H1 (cell line): ENCODE measurements at regions not wholly inside any gene's neighbourhood (a gene's known extent, or its start where the extent isn't known, plus 50 kb on each side); places are given as distances from the start of the nearest gene placed in this dataset.

Source experiments
- CTCF ChIA-PET: fragments of 300-600 bp; sonication (Branson Sonifier 250); formaldehyde crosslinking; loops from one replicate; lab custom pipeline; 2021; ENCODE audit not compliant: partially characterized antibody; lab: Charles Lee
- POLR2A ChIA-PET: fragments of 300-600 bp; sonication (Branson Sonifier 250); formaldehyde crosslinking; loops from one replicate; lab custom pipeline; 2021; ENCODE audit warnings: inconsistent platforms; ENCODE audit not compliant: partially characterized antibody; lab: Charles Lee
- DNase-seq, 2 experiments: peaks; one replicate each; pipeline versions ENCODE4 v3.0.0 to v3.0.0-alpha.2; 2010 to 2022; ENCODE audit warnings: low spot score in 2 of 2, low read depth in 1 of 2, mixed read lengths in 1 of 2
- FAIRE-seq: peaks from 2 replicates; lab custom pipeline; 2011; peaks lifted over from hg19 to GRCh38; lab: Jason Lieb, UNC
- H2AFZ ChIP-seq: 2 replicates; pipeline ENCODE4 v1.8.1; 2012; ENCODE audit warnings: low read length, inconsistent platforms
- H2AK5ac ChIP-seq: 2 replicates; pipeline ENCODE4 v1.6.1; 2013; ENCODE audit warnings: low read depth, low read length
- H2BK120ac ChIP-seq: replicated peaks from 2 replicates; pipeline ENCODE3; 2013; ENCODE audit warnings: low read depth, low read length, inconsistent platforms
- H2BK12ac ChIP-seq: 2 replicates; pipeline ENCODE4 v1.6.1; 2013; ENCODE audit warnings: low read depth, low read length
- H2BK15ac ChIP-seq: 2 replicates; pipeline ENCODE4 v1.6.1; 2013; ENCODE audit warnings: low read length
- H2BK20ac ChIP-seq: 2 replicates; pipeline ENCODE4 v1.6.1; 2013; ENCODE audit warnings: low read length
- H2BK5ac ChIP-seq: 2 replicates; pipeline ENCODE4 v1.6.1; 2013; ENCODE audit warnings: low read depth, low read length
- H3K14ac ChIP-seq: 2 replicates; pipeline ENCODE4 v1.6.1; 2013; ENCODE audit warnings: inconsistent platforms; ENCODE audit not compliant: insufficient read length
- H3K18ac ChIP-seq: 2 replicates; pipeline ENCODE4 v1.6.1; 2013; ENCODE audit warnings: low read length; ENCODE audit errors: extremely low read depth
- H3K23ac ChIP-seq: 2 replicates; pipeline ENCODE4 v1.6.1; 2013; ENCODE audit warnings: inconsistent platforms; ENCODE audit not compliant: insufficient read length
- H3K23me2 ChIP-seq: 2 replicates; pipeline ENCODE4 v1.6.1; 2013; ENCODE audit warnings: low read depth, low read length
- H3K27ac ChIP-seq: 2 replicates; pipeline ENCODE4 v1.6.1; 2011; ENCODE audit warnings: low read depth, low read length, inconsistent platforms
- H3K27me3 ChIP-seq, 4 experiments: replicated peaks in 1 of 4; 1 replicate in 1 of 4; 2 replicates in 3 of 4; pipeline versions ENCODE4 v1.6.1 to v1.8.1; 2011 to 2013; ENCODE audit warnings: low read length in 3 of 4, mild to moderate bottlenecking in 3 of 4, inconsistent platforms in 2 of 4, mixed read lengths in 2 of 4, moderate library complexity in 1 of 4; ENCODE audit not compliant: control insufficient read depth in 3 of 4, insufficient read depth in 3 of 4; ENCODE audit errors: extremely low read depth in 1 of 4
- H3K36me3 ChIP-seq, 4 experiments: 2 replicates each; pipeline versions ENCODE4 v1.6.1 to v1.8.1; 2011 to 2013; ENCODE audit warnings: mild to moderate bottlenecking in 4 of 4, low read length in 3 of 4, moderate library complexity in 2 of 4, control low read depth in 1 of 4, inconsistent platforms in 1 of 4; ENCODE audit not compliant: insufficient read depth in 4 of 4, control insufficient read depth in 2 of 4
- H3K4ac ChIP-seq: replicated peaks from 2 replicates; pipeline ENCODE3; 2013; ENCODE audit warnings: low read length, low read depth, mixed read lengths, inconsistent platforms; ENCODE audit not compliant: insufficient read length
- H3K4me1 ChIP-seq, 4 experiments: replicated peaks in 1 of 4; 1 replicate in 1 of 4; 2 replicates in 3 of 4; pipeline versions ENCODE4 v1.6.1 to v1.8.1; 2011 to 2013; ENCODE audit warnings: low read length in 3 of 4, inconsistent platforms in 2 of 4, mixed read lengths in 1 of 4; ENCODE audit not compliant: insufficient read depth in 4 of 4, control insufficient read depth in 3 of 4
- H3K4me2 ChIP-seq, 2 experiments: 2 replicates each; pipeline versions ENCODE4 v1.6.1 to v1.8.1; 2011 to 2013; ENCODE audit warnings: low read depth in 2 of 2, low read length in 2 of 2, control low read depth in 1 of 2, inconsistent platforms in 1 of 2, mild to moderate bottlenecking in 1 of 2; ENCODE audit not compliant: insufficient read depth in 1 of 2
- H3K4me3 ChIP-seq, 4 experiments: fragments of 200-600, 300-600 bp in 1 of 4; sonication (generic), shearing (Covaris generic), sonication (Bioruptor Twin) in 1 of 4; 2 replicates each; pipeline versions ENCODE4 v1.5.1 to v1.8.1; 2011 to 2016; ENCODE audit warnings: low read length in 4 of 4, low read depth in 3 of 4, control low read depth in 2 of 4, inconsistent platforms in 2 of 4, mild to moderate bottlenecking in 2 of 4, mixed read lengths in 1 of 4, moderate library complexity in 1 of 4; ENCODE audit not compliant: insufficient read depth in 2 of 4; ENCODE audit errors: extremely low read depth in 1 of 4
- H3K56ac ChIP-seq: replicated peaks from 2 replicates; pipeline ENCODE3; 2013; ENCODE audit warnings: low read depth, mild to moderate bottlenecking, mixed read lengths, low read length, inconsistent platforms; ENCODE audit not compliant: insufficient read length
- H3K79me1 ChIP-seq: 2 replicates; pipeline ENCODE4 v1.6.1; 2013; ENCODE audit warnings: low read depth, low read length, control low read depth
- H3K79me2 ChIP-seq, 2 experiments: 2 replicates each; pipeline versions ENCODE4 v1.6.1 to v1.8.1; 2012 to 2013; ENCODE audit warnings: low read length in 2 of 2, mild to moderate bottlenecking in 2 of 2, inconsistent platforms in 1 of 2; ENCODE audit not compliant: insufficient read depth in 2 of 2, control insufficient read depth in 1 of 2
- H3K9ac ChIP-seq, 4 experiments: replicated peaks in 1 of 4; 1 replicate in 1 of 4; 2 replicates in 3 of 4; pipeline versions ENCODE4 v1.6.1 to v1.8.1; 2011 to 2013; ENCODE audit warnings: low read depth in 3 of 4, low read length in 3 of 4, control low read depth in 2 of 4, mild to moderate bottlenecking in 2 of 4, moderate library complexity in 2 of 4, inconsistent platforms in 1 of 4; ENCODE audit errors: extremely low read depth in 1 of 4
- H3K9me3 ChIP-seq, 2 experiments: 2 replicates each; pipeline versions ENCODE4 v1.6.1 to v1.8.1; 2012 to 2013; ENCODE audit warnings: mild to moderate bottlenecking in 2 of 2, moderate library complexity in 2 of 2, control low read depth in 1 of 2, inconsistent platforms in 1 of 2, low read depth in 1 of 2, low read length in 1 of 2, mixed read lengths in 1 of 2; ENCODE audit not compliant: insufficient read depth in 2 of 2
- H4K20me1 ChIP-seq, 2 experiments: replicated peaks in 1 of 2; 2 replicates each; pipeline versions ENCODE3 to v1.8.1; 2011 to 2013; ENCODE audit warnings: inconsistent platforms in 2 of 2, low read length in 2 of 2, mild to moderate bottlenecking in 1 of 2; ENCODE audit not compliant: insufficient read depth in 2 of 2, control insufficient read depth in 1 of 2
- H4K5ac ChIP-seq: 2 replicates; pipeline ENCODE4 v1.6.1; 2013; ENCODE audit warnings: low read length, low read depth, mixed read lengths, inconsistent platforms; ENCODE audit not compliant: insufficient read length
- H4K8ac ChIP-seq: 2 replicates; pipeline ENCODE4 v1.8.0; 2013; ENCODE audit warnings: mild to moderate bottlenecking, moderate library complexity, low read length, inconsistent platforms; ENCODE audit not compliant: insufficient read depth; ENCODE audit errors: extremely low read depth
- H4K91ac ChIP-seq: replicated peaks from 2 replicates; pipeline ENCODE3; 2013; ENCODE audit warnings: low read length, mixed read lengths, inconsistent platforms; ENCODE audit not compliant: insufficient read length
- BRCA1 ChIP-seq: IDR thresholded peaks from 2 replicates; pipeline ENCODE4 v1.6.1; 2012; ENCODE audit warnings: low read depth, low read length, improper control_type of control experiment
- KDM5A ChIP-seq: fragments of 200-600 bp; IDR thresholded peaks from 2 replicates; pipeline ENCODE4 v1.7.1; 2012; ENCODE audit warnings: mild to moderate bottlenecking, low read length, inconsistent platforms, mixed read lengths
- SRF ChIP-seq: IDR thresholded peaks from 2 replicates; pipeline ENCODE4 v1.6.1; 2011; ENCODE audit warnings: mild to moderate bottlenecking, low read depth, low read length, moderate library complexity
- SUZ12 ChIP-seq: fragments of 200-600 bp; sonication (generic); IDR thresholded peaks from 2 replicates; pipeline ENCODE4 v1.6.1; 2012; ENCODE audit warnings: mild to moderate bottlenecking, inconsistent platforms, low read length, moderate library complexity, mixed read lengths
- WGBS, 2 experiments: shearing (Covaris generic) in 1 of 2; methylation state at CpG; one replicate each; pipeline versions ENCODE4 v1.1.6 to v1.1.7; 2013 to 2015; ENCODE audit warnings: low lambda C conversion rate in 2 of 2, mixed read lengths in 2 of 2, inconsistent platforms in 1 of 2, low coverage in 1 of 2, missing lambda C conversion rate in 1 of 2; ENCODE audit not compliant: insufficient replicate concordance in 2 of 2, insufficient coverage in 1 of 2, insufficient read length in 1 of 2; ENCODE audit errors: extremely low coverage in 1 of 2, missing lambda C conversion rate in 1 of 2; 5-methylcytosine and 5-hydroxymethylcytosine counted together

DNA sequence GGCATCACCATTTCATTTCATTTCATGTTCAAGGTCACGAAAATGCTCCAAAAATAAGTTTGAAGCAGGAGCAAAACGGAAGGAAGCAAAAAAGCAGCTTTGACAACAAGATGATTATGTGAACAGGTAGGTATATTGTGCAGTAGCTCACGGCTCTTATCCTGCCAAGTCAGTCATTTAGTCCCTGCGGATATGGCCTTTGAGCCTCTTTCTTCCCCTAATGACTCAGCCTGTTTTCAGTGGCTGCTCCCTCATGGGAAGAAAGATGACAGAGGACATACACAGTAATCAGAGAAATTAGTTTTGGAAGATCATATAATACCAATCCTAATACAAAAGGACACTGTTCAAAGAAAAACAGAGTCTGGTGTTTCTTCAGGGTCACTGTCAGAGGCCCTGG lies 155.8 kb upstream of the GRAMD2B start:
- H3K9ac ChIP-seq: no peak overlapping the region
- H2BK5ac ChIP-seq: no peak overlapping the region
- H3K23ac ChIP-seq: no peak overlapping the region
- H3K4me1 ChIP-seq: peaks cover 0 to 3% (median 1%) of the 10 kb centered on the region in 4 experiments; a peak in 3 of 7 replicates
- H3K79me2 ChIP-seq: no peaks in the 10 kb centered on the region
- ChIA-PET CTCF (interaction anchor here (1.1 kb wide), 1 partner anchor 293 kb away, joined by 3 read pairs; no protein-coding TSS in a partner anchor), POLR2A (no interaction called here)
- H2AFZ ChIP-seq: peak overlapping the region; percentile 9; the same call in 1 of the 2 replicates
- H3K4me3 ChIP-seq: no peak overlapping the region
- H2BK12ac ChIP-seq: no peak overlapping the region
- H3K14ac ChIP-seq: no peak overlapping the region
- FAIRE-seq (no peak), DNase-seq (no peak)
- no peak overlapping the region for H4K91ac ChIP-seq
- H3K9me3 ChIP-seq: no peaks in the 10 kb centered on the region
- no peaks in the 10 kb centered on the region for H4K20me1 ChIP-seq
- H2AK5ac ChIP-seq: no peak overlapping the region
- whole genome bisulfite sequencing, 2 experiments: 88% methylated on average over 4 of the region's 4 CpGs; no CpG with 5 or more reads in 1 of the 2 experiments
- no peaks in the 10 kb centered on the region for H3K27me3 ChIP-seq
- H3K56ac ChIP-seq: no peak overlapping the region
- H3K18ac ChIP-seq: no peak overlapping the region
- no peaks in the 10 kb centered on the region for H3K36me3 ChIP-seq
- H2BK15ac ChIP-seq: no peak overlapping the region
- H3K27ac ChIP-seq: no peak overlapping the region
- no peak overlapping the region for H4K8ac ChIP-seq
- H3K79me1 ChIP-seq: no peaks in the 10 kb centered on the region
- TF ChIP-seq SRF: no peak
- TF ChIP-seq BRCA1: no peak
- TF ChIP-seq KDM5A: no peak
- no peak for TF ChIP-seq SUZ12
- TF ChIP-seq, all 59 proteins: peak for 0
- H2BK20ac ChIP-seq: no peak overlapping the region
- H3K23me2 ChIP-seq: no peaks in the 10 kb centered on the region; the same call in 1 of the 2 replicates
- no peak overlapping the region for H2BK120ac ChIP-seq
- H4K5ac ChIP-seq: no peak overlapping the region
- no peak overlapping the region for H3K4me2 ChIP-seq
- H3K4ac ChIP-seq: no peak overlapping the region
